ENCODE measurements at regions not wholly inside any gene's neighbourhood (a gene's known extent, or its start where the extent isn't known, plus 50 kb on each side); places are given as distances from the start of the nearest gene placed in this dataset.
"Not testable (repeated sequence)": the region's sequence is repeated elsewhere in the genome, so short reads cannot be mapped to it uniquely, and the experiment has no call there.

DNA sequence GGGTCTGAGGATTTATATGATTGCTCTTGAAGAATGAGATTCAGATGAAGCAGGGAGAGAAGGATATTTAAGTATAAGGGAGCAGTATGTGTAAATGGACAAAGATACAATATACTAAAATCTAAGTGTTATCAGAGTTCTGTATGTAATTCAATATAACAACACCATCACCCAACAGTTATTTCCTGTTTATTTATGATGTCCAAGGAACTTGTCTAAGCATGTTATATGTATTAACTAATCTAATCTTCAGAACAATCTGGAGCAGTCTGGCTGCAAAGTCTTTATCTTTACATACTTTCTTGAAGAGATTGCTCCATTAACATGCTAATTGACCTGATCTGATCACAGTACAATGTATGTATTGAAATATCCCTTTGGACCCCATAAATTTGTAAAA is 203.8 kb upstream of the WDFY3 start:
- FAIRE-seq (no peak), DNase-seq (ENCODE audit: insufficient read length) (no peak)
- no peak for TF ChIP-seq TAF1 (IDR thresholded peaks at IDR 0.05; ENCODE audit: borderline replicate concordance, low read depth, low read length)
- no peak for TF ChIP-seq POLR2A (IDR thresholded peaks at IDR 0.05; ENCODE audit: low read depth, low read length)
- no peak for TF ChIP-seq POLR2AphosphoS5 (IDR thresholded peaks at IDR 0.05; ENCODE audit: low read depth, low read length)

DNA sequence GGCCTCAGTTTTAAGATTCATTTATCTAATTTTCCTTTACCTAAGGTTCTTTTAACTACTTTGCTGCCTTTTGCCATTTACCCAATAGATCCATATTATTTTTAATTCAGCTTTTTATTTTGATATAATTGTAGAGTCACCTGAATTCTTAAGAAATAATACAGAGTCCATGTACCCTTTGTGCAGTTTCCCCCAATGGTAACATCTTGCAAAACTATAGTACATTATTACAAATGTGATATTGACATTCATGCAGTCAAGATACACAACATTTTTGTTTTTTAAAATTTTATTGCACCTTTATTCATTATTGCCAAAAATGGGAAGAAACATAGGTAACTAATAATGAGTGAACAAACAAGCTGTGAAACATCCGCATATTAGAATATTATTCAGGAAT is 208.7 kb upstream of the WDFY3 start:
- no peak for FAIRE-seq

DNA sequence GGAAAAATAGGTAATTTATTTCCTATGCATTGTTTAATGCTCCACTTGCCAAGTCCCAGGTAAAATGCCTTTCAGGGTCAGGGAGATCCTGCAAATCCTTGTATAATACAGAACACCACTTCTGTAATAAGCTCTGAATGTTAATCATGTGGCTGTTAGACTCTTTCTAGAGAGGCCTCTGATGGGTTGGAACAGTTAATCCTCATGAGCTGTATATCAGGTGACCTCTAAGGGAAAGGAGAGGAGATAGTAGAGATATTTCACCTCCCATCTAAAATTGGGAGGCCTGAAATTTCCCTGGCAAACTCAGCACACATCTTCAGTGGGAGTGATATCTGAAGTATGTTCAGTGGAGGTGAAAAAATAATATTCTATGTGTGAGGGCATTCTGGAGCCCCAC is 210.6 kb upstream of the WDFY3 start:
- DNase-seq (ENCODE audit: insufficient read length) (no peak), FAIRE-seq (no peak)
- TF ChIP-seq POLR2AphosphoS5 (IDR thresholded peaks at IDR 0.05; ENCODE audit: low read depth, low read length), result no peak
- TF ChIP-seq POLR2A (IDR thresholded peaks at IDR 0.05; ENCODE audit: low read depth, low read length), result no peak
- TF ChIP-seq TAF1 (IDR thresholded peaks at IDR 0.05; ENCODE audit: borderline replicate concordance, low read depth, low read length), result no peak

More for the DNA sequence above, 208.7 kb upstream of the WDFY3 start:
- no peak for DNase-seq (ENCODE audit: insufficient read length)
- TF ChIP-seq POLR2AphosphoS5 (IDR thresholded peaks at IDR 0.05; ENCODE audit: low read depth, low read length) (no peak), TAF1 (IDR thresholded peaks at IDR 0.05; ENCODE audit: borderline replicate concordance, low read depth, low read length) (no peak), POLR2A (IDR thresholded peaks at IDR 0.05; ENCODE audit: low read depth, low read length) (no peak)

DNA sequence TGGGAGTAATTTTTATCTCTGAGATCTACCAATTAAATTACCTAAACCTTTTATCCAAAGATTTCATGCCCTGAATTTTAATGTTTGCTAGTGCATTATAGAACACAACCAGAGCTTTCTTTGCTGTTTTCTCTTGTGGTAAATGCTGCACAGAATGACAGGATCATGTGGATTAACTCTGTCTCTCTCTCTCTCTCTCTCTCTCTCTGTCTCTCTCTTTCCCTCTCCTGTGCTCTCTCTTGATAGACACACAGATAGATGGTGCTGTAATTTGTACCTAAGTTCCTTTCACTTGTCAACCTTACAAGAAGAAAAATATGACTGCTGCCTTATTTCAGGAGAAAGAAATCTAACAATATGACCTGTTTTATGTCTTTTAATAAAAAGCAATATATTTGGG is 211.2 kb upstream of the WDFY3 start:
- no peak for FAIRE-seq
- TF ChIP-seq POLR2AphosphoS5 (IDR thresholded peaks at IDR 0.05; ENCODE audit: low read depth, low read length), result no peak
- TF ChIP-seq TAF1 (IDR thresholded peaks at IDR 0.05; ENCODE audit: borderline replicate concordance, low read depth, low read length), result no peak
- TF ChIP-seq POLR2A (IDR thresholded peaks at IDR 0.05; ENCODE audit: low read depth, low read length), result no peak

DNA sequence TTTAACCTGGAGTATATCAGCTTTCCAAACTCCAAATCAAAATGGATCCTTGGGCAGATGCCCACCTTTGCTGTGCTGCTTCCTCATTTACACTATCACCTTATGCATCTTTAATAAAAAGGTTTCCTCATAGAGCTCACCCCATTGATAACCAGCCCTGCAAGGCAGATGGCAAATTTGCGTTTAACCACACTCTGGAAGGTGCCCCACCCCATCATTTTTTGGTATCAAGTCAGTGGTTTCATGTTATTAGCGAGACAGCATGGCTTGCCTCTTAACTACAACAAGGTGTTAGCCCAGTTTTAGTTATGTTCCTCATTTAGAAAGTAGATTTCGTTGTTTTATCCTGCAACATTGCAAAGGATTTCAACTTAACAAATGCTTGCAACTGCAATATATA is 214.0 kb upstream of the WDFY3 start:
- DNase-seq (ENCODE audit: insufficient read length), result no peak
- no peak for TF ChIP-seq POLR2AphosphoS5 (IDR thresholded peaks at IDR 0.05; ENCODE audit: low read depth, low read length)
- TF ChIP-seq TAF1 (IDR thresholded peaks at IDR 0.05; ENCODE audit: borderline replicate concordance, low read depth, low read length), result no peak
- no peak for TF ChIP-seq POLR2A (IDR thresholded peaks at IDR 0.05; ENCODE audit: low read depth, low read length)
- FAIRE-seq, result no peak

More for the DNA sequence above, 211.2 kb upstream of the WDFY3 start:
- DNase-seq (ENCODE audit: insufficient read length), result no peak

DNA sequence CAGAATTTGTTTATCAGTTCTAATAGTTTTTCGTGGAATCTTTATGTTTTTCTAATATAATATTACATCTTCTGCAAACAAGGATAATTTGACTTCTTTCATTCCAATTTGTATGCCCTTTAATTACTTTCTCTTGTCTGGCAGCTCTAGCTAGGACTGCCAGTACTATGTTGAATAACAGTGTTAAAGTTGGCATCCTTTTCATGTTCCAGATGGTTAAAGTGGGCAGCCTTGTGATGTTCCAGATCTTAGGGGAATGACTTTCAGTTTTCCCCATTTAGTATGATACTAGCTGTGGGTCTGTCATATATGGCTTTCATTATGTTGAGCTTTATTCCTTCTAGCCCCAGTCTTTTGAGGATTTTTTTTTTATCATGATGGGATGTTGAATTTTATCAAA is 220.6 kb upstream of the WDFY3 start:
- no peak for FAIRE-seq

DNA sequence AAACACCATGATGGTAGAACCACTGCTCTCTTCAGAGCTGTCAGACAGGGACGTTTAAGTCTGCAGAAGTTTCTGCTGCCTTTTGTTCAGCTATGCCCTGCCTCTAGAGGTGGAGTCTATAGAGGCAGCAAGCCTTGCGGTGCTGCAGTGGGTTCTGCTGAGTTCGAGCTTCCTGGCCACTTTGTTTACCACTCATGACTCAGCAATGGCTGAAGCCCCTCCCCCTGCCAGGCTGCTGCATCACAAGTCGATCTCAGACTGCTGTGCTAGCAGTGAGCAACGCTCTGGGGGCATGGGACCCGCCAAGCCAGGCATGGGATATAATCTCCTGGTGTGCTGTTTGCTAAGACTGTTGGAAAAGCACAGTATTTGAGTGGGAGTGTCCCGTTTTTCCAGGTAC is 229.5 kb upstream of the WDFY3 start:
- FAIRE-seq; DNase-seq (ENCODE audit: insufficient read length): not testable (repeated sequence)

More for the DNA sequence above, 220.6 kb upstream of the WDFY3 start:
- no peak for TF ChIP-seq POLR2AphosphoS5 (IDR thresholded peaks at IDR 0.05; ENCODE audit: low read depth, low read length)
- TF ChIP-seq POLR2A (IDR thresholded peaks at IDR 0.05; ENCODE audit: low read depth, low read length), result no peak
- TF ChIP-seq TAF1 (IDR thresholded peaks at IDR 0.05; ENCODE audit: borderline replicate concordance, low read depth, low read length), result no peak
- DNase-seq (ENCODE audit: insufficient read length), result no peak

DNA sequence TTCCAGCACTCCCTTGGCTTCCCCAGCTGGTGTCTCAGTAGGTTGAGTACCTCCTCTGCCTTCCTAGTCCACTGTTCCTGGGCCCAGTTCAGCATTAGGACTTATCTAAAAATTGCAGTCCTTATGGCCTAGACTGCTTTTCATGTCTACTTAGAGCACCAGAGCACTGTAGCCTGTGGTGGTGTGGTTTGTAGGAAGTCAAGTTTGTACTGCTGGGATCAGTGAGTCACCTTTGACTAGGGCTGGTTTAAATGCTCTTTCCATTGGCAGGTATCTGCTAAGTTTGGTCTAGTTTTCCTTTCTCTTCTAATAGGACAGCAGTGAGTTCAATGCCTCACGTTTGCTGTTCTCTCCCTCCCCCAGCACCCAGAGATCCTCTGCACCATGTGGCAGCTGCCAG is 233.6 kb upstream of the WDFY3 start:
- TF ChIP-seq POLR2AphosphoS5 (IDR thresholded peaks at IDR 0.05; ENCODE audit: low read depth, low read length) (no peak), TAF1 (IDR thresholded peaks at IDR 0.05; ENCODE audit: borderline replicate concordance, low read depth, low read length) (no peak), POLR2A (IDR thresholded peaks at IDR 0.05; ENCODE audit: low read depth, low read length) (no peak)
- DNase-seq (ENCODE audit: insufficient read length) (no peak), FAIRE-seq (no peak)

DNA sequence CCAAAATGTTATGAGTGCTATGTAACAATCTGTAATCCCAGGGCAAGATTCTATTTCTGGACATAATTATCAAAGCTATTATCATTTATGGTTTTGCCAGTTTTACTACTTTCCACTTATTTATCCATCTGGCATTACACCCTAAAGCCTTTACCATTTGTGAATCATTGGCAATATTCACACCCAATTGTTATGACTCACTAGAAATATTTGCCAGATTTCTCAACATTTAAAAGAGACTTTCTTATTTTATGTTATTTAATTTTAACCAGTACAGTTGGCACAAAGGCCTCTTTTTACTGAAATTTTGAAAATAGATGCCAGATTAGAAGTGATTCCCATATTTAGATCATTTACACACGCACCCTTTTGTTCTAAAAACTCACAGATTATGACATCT is 242.7 kb upstream of the WDFY3 start:
- TF ChIP-seq POLR2AphosphoS5 (IDR thresholded peaks at IDR 0.05; ENCODE audit: low read depth, low read length), result no peak
- no peak for TF ChIP-seq TAF1 (IDR thresholded peaks at IDR 0.05; ENCODE audit: borderline replicate concordance, low read depth, low read length)
- TF ChIP-seq POLR2A (IDR thresholded peaks at IDR 0.05; ENCODE audit: low read depth, low read length), result no peak
- FAIRE-seq (no peak), DNase-seq (ENCODE audit: insufficient read length) (no peak)

DNA sequence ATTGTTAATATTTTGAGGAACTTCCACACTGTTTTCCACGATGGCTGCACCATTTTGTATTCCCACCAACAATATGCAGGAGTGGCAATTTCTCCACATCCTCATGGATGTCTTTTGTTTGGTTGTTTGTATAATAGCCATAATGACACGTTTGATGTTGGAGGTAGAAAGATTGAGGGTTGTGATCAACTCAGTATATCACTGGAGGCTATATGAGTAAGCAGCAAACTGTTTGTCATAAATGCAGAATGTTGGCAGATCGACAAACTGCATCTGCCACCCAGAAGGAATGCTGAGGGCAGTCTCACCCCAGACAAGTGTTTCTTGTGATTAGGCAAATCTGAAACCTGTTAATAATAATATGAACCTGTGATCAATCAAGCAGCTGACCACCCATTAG is 243.9 kb upstream of the WDFY3 start:
- no peak for FAIRE-seq
- no peak for DNase-seq (ENCODE audit: insufficient read length)
- TF ChIP-seq TAF1 (IDR thresholded peaks at IDR 0.05; ENCODE audit: borderline replicate concordance, low read depth, low read length), result no peak
- no peak for TF ChIP-seq POLR2A (IDR thresholded peaks at IDR 0.05; ENCODE audit: low read depth, low read length)
- no peak for TF ChIP-seq POLR2AphosphoS5 (IDR thresholded peaks at IDR 0.05; ENCODE audit: low read depth, low read length)

DNA sequence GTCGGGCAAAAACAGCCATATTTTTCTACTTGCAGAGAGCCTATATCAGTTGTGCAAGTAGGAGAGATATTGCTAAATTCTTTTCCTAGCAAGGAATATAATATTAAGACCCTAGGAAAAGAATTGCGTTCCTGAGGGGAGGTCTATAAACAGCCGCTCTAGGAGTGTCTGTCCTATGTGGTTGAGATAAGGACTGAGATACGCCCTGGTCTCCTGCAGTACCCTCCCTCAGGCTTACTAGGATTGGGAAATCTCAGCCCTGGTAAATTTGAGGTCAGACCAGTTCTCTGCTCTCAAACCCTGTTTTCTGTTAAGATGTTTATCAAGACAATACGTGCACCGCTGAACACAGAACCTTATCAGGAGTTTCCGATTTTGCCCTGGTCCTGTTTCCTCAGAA is 250.1 kb upstream of the WDFY3 start:
- FAIRE-seq; DNase-seq (ENCODE audit: insufficient read length): not testable (repeated sequence)

DNA sequence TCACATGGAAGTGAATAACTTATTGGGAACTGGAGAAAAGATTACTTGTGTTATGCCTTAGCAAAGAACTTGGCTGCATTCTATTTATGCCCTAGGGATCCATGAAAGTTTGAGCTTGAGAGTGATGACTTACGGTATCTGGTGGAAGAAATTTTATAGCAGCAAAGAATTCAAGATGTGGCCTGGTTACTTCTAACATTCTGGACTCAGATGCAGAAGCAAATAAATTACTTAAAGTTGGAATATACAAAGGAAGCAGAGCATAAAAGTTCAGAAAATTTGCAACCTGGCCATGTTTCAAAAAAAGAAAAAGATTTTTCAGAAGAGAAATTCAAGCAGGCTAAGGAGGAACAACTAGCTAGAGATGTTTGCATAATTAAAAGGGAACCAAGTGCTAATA is 252.3 kb upstream of the WDFY3 start:
- FAIRE-seq (no peak), DNase-seq (ENCODE audit: insufficient read length) (no peak)
- TF ChIP-seq TAF1 (IDR thresholded peaks at IDR 0.05; ENCODE audit: borderline replicate concordance, low read depth, low read length) (no peak), POLR2AphosphoS5 (IDR thresholded peaks at IDR 0.05; ENCODE audit: low read depth, low read length) (no peak), POLR2A (IDR thresholded peaks at IDR 0.05; ENCODE audit: low read depth, low read length) (no peak)

DNA sequence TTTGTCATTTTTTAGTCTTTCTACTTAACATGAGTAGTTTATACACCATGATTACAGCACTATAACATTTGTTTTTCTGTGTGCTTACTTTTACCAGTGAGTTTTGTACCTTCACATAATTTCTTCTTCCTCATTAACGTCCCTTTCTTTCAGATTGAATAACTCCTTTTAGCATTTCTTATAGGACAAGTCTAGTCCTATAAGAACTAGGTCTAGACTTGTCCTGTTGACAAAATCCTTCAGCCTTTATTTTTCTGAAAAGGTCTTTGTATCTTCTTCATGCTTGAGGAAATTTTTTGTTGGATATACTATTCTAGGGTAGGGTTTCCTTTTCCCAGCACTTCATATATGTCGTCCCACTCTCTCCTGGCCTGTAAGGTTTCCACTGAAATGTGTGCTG is 253.3 kb upstream of the ARHGAP24 start:
- TF ChIP-seq POLR2A (IDR thresholded peaks at IDR 0.05; ENCODE audit: low read depth, low read length) (no peak), TAF1 (IDR thresholded peaks at IDR 0.05; ENCODE audit: borderline replicate concordance, low read depth, low read length) (no peak), POLR2AphosphoS5 (IDR thresholded peaks at IDR 0.05; ENCODE audit: low read depth, low read length) (no peak)
- FAIRE-seq, result no peak
- no peak for DNase-seq (ENCODE audit: insufficient read length)

Data from GM12892 (cell line).